ENCODE measurements at regions not wholly inside any gene's neighbourhood (a gene's known extent, or its start where the extent isn't known, plus 50 kb on each side); places are given as distances from the start of the nearest gene placed in this dataset.

DNA sequence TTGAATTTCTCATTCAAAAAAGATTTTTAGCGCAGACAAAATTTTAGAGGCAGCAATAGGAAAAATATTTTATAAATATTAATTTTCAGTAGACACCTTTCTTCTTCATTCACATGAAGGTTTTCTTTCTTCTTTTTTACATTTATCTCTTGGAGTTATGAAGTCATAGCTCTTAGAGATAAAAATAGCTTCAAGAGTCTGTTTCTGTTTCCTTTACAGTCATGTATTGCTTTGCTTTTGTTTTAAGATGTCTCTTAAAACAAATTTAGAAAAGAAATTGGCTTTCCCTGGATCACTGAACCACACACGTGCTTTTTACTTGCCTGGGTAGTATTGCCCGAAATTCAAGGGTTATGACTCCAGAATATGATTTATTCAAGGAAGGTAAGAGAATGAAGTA lies 369.9 kb upstream of the LRRC7 start:
- H3K27ac ChIP-seq: no peak overlapping the region
- no peak for TF ChIP-seq ZFX (IDR thresholded peaks at IDR 0.05; ENCODE audit: borderline replicate concordance)
- TF ChIP-seq, protein P1, sequence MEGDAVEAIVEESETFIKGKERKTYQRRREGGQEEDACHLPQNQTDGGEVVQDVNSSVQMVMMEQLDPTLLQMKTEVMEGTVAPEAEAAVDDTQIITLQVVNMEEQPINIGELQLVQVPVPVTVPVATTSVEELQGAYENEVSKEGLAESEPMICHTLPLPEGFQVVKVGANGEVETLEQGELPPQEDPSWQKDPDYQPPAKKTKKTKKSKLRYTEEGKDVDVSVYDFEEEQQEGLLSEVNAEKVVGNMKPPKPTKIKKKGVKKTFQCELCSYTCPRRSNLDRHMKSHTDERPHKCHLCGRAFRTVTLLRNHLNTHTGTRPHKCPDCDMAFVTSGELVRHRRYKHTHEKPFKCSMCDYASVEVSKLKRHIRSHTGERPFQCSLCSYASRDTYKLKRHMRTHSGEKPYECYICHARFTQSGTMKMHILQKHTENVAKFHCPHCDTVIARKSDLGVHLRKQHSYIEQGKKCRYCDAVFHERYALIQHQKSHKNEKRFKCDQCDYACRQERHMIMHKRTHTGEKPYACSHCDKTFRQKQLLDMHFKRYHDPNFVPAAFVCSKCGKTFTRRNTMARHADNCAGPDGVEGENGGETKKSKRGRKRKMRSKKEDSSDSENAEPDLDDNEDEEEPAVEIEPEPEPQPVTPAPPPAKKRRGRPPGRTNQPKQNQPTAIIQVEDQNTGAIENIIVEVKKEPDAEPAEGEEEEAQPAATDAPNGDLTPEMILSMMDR (IDR thresholded peaks at IDR 0.05): no peak

DNA sequence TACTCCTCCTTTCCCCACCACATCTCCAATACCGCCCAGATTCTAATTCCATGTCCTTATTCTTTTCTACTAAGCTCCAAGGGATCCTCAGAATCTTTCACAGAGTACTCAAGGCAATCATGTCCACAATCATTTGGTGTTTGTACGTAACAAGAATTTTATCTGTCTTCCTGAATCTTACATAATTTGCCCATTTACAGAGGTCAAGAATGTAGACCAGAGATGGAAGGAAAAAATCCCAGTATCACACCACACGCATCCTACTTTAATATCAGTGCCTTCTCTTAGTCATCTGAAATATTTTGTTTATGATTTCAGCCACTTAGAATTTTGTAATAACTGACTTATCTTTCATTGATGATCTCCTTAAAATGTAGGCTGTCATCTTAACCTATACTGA lies 366.0 kb upstream of the LRRC7 start:
- H3K27ac ChIP-seq: no peak overlapping the region
- no peak for TF ChIP-seq ZFX (IDR thresholded peaks at IDR 0.05; ENCODE audit: borderline replicate concordance)
- TF ChIP-seq, protein P1 (IDR thresholded peaks at IDR 0.05): no peak

DNA sequence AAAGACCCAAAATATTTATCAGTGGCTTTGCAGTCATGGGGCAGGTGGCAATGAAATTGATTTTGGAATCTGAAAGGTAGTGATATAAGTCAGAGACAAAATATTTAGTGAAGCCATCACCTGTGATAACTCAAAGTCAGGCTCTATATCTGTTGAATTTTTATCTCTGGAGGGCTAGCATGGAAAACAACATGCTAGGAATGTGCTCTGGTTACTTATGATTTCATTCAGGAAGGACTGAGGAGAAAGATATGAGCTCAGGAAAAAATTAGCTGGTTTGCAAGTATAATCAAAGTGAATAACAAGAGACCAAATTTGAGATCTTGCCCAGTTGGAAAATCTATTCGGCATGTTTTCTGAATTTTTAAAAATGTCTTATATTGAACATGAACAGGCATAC lies 364.6 kb upstream of the LRRC7 start:
- H3K27ac ChIP-seq: no peak overlapping the region
- TF ChIP-seq, protein P1 (IDR thresholded peaks at IDR 0.05): no peak
- no peak for TF ChIP-seq ZFX (IDR thresholded peaks at IDR 0.05; ENCODE audit: borderline replicate concordance)

DNA sequence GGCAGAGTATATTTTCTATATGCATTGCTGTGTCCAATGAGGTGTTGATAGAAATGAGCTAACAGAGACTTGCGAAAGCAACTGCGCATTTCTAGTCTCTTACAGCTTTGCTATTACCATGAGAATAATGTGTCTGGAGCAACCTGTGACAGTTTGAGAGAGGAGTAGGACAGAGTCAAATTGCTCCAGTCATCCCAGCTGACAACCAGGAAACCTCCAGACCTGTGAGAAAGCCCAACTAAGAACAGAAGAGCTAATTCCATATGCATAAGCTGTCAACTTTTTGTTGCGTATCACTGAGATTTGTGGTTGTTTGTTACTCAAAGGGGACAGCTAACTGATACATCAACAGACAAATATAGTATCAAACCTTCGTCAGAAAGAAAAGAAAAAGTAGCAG lies 354.1 kb upstream of the LRRC7 start:
- TF ChIP-seq ZFX (IDR thresholded peaks at IDR 0.05; ENCODE audit: borderline replicate concordance): no peak
- TF ChIP-seq, protein P1 (IDR thresholded peaks at IDR 0.05): no peak
- H3K27ac ChIP-seq: no peak overlapping the region

DNA sequence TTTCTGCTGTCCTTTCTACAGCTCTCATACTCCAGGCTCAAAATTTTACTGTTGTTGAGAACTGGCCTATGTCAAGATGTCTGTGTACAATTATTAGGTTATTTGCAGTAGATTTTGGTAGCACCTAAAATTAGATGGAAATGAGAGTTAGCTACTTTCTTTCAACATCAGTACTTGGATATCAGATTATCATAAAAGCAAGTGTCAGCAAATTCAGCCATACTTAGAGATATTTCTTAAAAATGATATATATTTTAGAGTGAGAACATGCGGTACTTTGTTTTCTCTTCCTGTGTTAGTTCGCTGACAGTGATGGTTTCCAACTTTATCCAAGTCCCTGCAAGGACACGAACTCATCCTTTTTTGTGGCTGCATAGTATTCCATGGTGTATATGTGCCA lies 351.8 kb upstream of the LRRC7 start:
- no peak overlapping the region for H3K27ac ChIP-seq
- TF ChIP-seq ZFX (IDR thresholded peaks at IDR 0.05; ENCODE audit: borderline replicate concordance): no peak
- TF ChIP-seq, protein P1 (IDR thresholded peaks at IDR 0.05): no peak

DNA sequence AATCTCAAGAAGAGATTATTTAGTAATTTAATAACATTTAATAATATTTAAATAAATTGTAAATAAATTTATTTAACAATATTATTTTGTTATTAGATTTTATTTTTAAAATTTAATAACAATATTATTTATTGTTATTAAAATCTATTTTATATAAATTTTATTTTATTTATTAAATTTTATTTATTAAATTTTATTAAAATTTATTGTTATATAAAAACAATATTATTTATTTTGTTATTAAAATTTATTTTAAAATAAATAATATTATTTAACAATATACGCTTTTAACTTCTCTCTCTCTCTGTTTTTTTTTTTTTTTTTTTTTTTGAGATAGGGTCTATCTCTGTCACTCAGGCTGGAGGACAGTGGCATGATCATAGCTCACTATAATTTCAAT lies 347.1 kb upstream of the LRRC7 start:
- no peak for TF ChIP-seq ZFX (IDR thresholded peaks at IDR 0.05; ENCODE audit: borderline replicate concordance)
- TF ChIP-seq, protein P1 (IDR thresholded peaks at IDR 0.05): no peak
- H3K27ac ChIP-seq: no peak overlapping the region

DNA sequence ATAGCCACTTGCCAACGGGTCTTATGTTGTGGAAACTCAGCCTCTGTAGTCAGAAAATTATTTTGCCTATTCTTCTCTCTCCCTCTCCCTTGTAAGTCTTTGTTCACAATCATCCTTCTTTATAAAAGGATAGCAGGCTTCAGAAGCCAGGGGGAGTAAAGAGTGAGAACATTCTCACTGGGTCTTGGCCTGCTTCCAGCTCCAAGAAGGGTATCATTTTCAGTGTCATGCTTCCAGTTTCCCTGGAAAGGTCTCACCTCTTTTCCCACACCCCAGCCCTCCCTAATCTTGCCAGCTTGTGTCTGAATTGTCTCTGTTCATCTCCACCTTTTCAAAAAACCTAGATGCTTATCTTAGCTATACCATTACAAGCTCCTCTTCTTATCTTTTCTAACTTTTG lies 346.2 kb upstream of the LRRC7 start:
- no peak overlapping the region for H3K27ac ChIP-seq
- no peak for TF ChIP-seq ZFX (IDR thresholded peaks at IDR 0.05; ENCODE audit: borderline replicate concordance)
- TF ChIP-seq, protein P1 (IDR thresholded peaks at IDR 0.05): no peak

Data from 22Rv1 (cell line).